NOMO-1 (cell line): ENCODE measurements at regions not wholly inside any gene's neighbourhood (a gene's known extent, or its start where the extent isn't known, plus 50 kb on each side); places are given as distances from the start of the nearest gene placed in this dataset.

ENCODE experiments used
- DNase-seq, 2 experiments: peaks; one replicate each; lab custom pipeline; 2025; ENCODE audit not compliant: unreplicated experiment in 2 of 2; lab: John Stamatoyannopoulos, UW

- DNase-seq, result no peak
Observed at GRCh38 chr11:59302991-59303390, 55.7 kb upstream of the OR5AN1 start.

GRCh38 chr11:59295435-59295834 lies 63.3 kb upstream of the OR5AN1 start:
- no peak for DNase-seq

- DNase-seq, result no peak
Observed at GRCh38 chr11:59292611-59293010, 66.1 kb upstream of the OR5AN1 start.

- DNase-seq, result no peak
Observed at GRCh38 chr11:59291228-59291627, 67.5 kb upstream of the OR5AN1 start.

GRCh38 chr11:59289356-59290181 lies 69.1 kb upstream of the OR5AN1 start:
- peak; percentile 62 to 83 for DNase-seq

GRCh38 chr11:59285716-59286260 lies 72.9 kb upstream of the OR5AN1 start:
- DNase-seq, result no peak

- no peak for DNase-seq
Observed at GRCh38 chr11:59284773-59285129, 72.0 kb upstream of the MPEG1 start.

GRCh38 chr11:59283825-59284772 lies 71.4 kb upstream of the MPEG1 start:
- peak; percentile 68 to 79 for DNase-seq

- DNase-seq, result no peak
Observed at GRCh38 chr11:59283311-59283710, 70.6 kb upstream of the MPEG1 start.

- DNase-seq, result no peak
Observed at GRCh38 chr11:59281177-59281576, 68.5 kb upstream of the MPEG1 start.

GRCh38 chr11:59273373-59273841 lies 60.7 kb upstream of the MPEG1 start:
- DNase-seq, result peak; percentile 90 to 97

GRCh38 chr11:59272771-59273372 lies 60.1 kb upstream of the MPEG1 start:
- DNase-seq, result no peak

GRCh38 chr11:59271811-59272327 lies 59.1 kb upstream of the MPEG1 start:
- DNase-seq, result no peak

- DNase-seq, result peak in 1 of 2 experiments; percentile 15
Observed at GRCh38 chr11:59271247-59271755, 58.6 kb upstream of the MPEG1 start.

GRCh38 chr11:59267736-59268475 lies 55.2 kb upstream of the MPEG1 start:
- no peak for DNase-seq

- DNase-seq, result no peak
Observed at GRCh38 chr11:59267196-59267595, 54.5 kb upstream of the MPEG1 start.

GRCh38 chr11:59266491-59266890 lies 53.8 kb upstream of the MPEG1 start:
- no peak for DNase-seq

GRCh38 chr11:59265735-59266134 lies 53.0 kb upstream of the MPEG1 start:
- DNase-seq, result no peak

- DNase-seq, result no peak
Observed at GRCh38 chr11:59264736-59265135, 52.0 kb upstream of the MPEG1 start.
